ENCODE measurements at regions not wholly inside any gene's neighbourhood (a gene's known extent, or its start where the extent isn't known, plus 50 kb on each side); places are given as distances from the start of the nearest gene placed in this dataset.

DNA sequence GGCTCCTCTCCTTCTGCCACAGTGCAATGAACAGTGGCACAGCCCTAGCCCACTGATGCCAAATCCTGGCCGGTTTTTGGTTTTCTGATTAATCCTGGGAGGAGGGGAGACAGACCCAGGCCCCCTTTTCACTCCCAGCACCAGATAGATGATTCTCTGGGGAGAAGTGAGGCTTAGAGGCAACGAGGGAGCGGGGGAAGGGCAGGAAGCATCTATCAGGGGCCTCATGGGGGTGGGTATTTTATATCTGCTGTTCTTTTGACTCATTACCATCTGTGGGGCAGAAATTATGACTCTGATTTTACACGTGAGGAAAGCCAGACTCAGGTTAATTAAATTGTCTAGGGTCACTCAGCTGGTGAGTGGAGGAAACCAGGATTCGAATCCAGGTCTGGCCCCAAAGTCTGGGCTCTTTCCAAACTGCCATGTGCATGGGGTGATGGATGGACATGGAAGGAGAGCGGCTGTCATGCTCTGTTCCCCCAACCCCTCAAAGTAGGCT lies 79.4 kb downstream of the MRM1 start:
- TF ChIP-seq POLR2A (IDR thresholded peaks at IDR 0.05), result no peak
- TF ChIP-seq, protein P1, sequence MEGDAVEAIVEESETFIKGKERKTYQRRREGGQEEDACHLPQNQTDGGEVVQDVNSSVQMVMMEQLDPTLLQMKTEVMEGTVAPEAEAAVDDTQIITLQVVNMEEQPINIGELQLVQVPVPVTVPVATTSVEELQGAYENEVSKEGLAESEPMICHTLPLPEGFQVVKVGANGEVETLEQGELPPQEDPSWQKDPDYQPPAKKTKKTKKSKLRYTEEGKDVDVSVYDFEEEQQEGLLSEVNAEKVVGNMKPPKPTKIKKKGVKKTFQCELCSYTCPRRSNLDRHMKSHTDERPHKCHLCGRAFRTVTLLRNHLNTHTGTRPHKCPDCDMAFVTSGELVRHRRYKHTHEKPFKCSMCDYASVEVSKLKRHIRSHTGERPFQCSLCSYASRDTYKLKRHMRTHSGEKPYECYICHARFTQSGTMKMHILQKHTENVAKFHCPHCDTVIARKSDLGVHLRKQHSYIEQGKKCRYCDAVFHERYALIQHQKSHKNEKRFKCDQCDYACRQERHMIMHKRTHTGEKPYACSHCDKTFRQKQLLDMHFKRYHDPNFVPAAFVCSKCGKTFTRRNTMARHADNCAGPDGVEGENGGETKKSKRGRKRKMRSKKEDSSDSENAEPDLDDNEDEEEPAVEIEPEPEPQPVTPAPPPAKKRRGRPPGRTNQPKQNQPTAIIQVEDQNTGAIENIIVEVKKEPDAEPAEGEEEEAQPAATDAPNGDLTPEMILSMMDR (IDR thresholded peaks at IDR 0.05), result no peak
